COLO668 (cell line): ENCODE measurements at regions not wholly inside any gene's neighbourhood (a gene's known extent, or its start where the extent isn't known, plus 50 kb on each side); places are given as distances from the start of the nearest gene placed in this dataset.

Source experiments
- DNase-seq: peaks from one replicate; lab custom pipeline; 2025; ENCODE audit not compliant: unreplicated experiment; lab: John Stamatoyannopoulos, UW

DNA sequence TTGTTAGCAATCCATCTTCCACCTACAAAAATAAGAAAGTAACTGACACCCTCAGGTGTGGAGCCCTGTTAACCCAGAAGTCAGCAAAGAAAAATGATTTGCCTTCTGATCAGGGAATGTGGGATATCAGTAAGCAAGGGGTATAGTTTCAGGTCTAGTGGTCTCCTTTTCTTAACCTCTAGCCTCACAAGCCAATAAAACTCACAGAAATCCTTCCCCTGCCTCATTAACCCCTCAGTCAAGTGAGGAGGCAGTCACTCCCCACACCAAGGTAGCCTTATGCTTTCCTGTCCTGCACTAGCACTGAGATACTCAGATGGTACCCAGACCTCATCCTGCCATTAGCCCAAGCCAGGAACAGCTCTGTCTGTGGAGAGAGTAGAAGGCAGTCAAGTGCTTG is 103.4 kb upstream of the VASH1 start:
- no peak for DNase-seq

DNA sequence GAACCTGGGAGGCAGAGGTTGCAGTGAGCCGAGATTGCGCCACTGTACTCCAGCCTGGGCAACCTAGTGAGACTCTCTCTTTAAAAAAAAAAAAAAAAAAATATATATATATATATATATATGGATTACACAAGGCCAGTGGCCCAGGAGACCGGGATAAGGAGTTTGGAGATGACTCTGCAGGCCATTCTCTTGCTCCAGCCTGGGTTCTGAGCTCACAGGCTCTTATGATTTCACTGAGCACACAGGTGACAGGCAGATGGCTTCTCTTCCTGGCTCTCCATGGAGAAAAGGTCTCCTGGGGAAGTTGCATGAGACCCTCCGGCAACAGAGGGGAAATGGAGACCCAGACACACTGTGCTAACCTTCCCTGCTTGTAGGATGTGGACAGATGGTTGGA is 98.7 kb upstream of the VASH1 start:
- DNase-seq, result no peak

DNA sequence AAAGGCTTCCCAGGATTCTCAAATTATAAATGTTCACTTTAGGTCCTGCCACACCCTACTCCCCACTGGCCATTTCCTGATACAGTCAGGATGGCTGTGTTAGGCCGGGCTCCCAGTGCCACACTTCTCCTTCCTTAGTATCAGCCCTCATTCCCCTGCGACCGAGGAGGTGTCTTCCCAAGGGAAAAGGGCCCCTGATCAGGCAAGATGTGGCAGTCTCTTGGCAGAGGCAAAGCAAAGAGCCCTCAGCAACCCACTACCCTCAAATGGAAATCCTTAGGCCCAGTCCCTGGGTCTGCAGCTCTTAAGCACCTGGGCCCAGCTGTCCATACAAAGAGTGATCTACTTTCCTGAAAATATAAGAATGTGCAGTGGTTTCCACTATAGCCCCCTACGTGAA is 96.5 kb upstream of the VASH1 start:
- no peak for DNase-seq

DNA sequence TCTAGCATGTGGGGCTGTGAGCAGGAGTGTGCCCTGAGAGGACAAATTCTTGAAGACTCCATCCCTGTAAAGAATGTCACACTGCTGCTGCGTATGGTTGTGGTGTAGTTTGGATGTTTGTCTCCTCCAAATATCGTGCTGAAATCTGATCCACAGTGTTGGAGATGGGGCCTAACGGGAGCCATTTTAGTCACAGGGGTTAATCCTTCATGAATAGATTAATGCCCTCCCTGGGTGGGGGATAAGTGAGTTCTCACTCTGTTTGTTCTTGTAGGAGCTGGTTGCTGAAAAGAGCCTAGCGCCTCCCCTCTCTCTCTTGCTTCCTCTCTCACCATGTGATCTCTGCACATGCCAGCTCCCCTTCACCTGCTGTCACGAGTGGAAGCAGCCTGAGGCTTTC is 94.5 kb upstream of the VASH1 start:
- DNase-seq, result no peak

DNA sequence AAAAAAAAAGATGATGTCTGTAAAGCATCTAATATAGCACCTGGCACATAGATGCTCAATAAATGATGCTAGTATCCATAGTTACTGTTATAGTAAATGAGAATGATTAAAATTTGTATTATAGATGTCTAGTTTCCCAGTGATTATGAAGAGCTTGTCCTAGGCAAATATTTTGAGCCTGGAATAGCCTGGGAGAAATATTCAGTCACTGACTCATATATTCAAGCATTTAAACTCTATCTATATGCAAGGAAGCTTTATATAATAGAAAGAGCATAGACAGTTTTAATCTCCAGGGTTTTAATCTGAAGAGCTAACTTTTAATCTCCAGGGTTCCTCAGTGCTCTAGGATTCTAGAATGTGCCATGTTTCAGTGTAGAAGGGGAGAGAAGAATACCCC is 91.5 kb upstream of the VASH1 start:
- DNase-seq, result no peak

DNA sequence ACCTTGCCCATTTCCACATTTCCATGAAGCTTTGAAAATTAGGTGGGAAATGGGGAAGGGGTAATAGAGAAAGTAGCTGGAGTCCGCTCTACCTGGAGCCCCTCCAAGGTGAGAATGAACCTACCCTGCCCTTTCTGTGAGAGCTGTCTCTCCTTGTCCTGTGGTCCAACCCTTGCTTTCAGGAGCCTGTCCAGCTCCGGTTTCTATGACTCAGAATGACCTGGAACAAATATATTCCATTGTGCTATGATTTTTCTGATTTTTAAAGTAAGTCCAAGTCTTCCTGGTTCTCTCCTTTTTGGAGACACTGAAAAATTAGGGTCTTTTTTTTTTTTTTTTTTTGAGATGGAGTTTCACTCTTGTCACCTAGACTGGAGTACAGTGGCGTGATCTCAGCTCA is 89.1 kb upstream of the VASH1 start:
- DNase-seq, result no peak

DNA sequence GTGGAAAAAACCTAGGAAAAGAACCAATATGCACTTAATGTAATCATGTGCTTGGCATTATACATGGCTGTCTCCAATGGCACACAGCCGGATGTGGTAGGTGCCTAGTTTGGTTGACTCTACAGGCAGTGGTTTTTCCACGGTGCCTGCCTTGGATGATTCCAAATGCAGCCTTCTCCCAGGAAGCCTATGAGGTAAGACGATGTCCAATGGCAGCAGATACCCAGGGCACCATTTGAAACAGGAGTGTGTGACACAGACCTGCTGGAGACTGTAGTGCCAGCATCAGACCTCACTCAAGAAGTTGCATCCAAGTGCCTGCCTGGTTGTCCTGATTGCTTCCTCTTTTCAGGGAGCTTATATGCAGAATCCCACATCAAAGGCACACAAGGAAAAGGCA is 88.0 kb upstream of the VASH1 start:
- DNase-seq, result no peak

DNA sequence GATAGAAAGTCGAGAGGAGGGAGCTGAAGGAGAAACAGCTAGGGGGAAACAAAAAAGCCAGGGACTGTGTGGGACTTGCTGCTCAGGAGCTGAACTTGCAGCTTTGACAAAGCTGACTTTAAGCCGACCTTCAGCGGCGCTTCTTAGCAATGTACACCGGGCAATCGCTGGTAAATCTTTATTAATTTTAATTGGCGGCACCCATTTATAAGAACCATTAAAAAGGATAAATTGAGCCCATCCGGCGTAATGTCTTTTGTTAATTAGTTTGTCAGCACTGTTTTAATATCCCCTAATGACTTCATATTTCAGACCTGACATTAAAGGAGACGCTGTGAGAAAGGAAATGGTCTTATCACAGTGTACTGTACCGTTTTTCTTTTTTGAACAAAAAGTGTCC is 86.2 kb upstream of the VASH1 start:
- DNase-seq, result no peak

DNA sequence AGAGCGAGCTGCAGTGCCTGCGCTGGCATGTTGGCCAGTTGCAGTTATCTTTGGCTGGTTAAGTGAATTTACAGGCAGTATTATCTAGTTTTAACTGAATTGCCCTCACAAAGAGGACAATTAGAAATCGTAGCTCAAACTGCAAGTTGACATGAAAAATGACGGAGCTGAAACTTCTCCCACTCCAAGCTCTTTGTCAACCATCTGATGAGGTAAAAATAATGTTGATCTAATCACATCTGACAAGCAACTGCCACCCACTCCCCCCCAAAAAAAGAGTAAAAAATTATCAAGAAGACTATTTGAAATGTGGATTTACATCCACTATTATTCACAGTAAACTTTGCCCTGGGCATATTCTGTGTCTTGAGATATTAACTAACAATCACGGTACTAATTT is 84.7 kb upstream of the VASH1 start:
- no peak for DNase-seq

DNA sequence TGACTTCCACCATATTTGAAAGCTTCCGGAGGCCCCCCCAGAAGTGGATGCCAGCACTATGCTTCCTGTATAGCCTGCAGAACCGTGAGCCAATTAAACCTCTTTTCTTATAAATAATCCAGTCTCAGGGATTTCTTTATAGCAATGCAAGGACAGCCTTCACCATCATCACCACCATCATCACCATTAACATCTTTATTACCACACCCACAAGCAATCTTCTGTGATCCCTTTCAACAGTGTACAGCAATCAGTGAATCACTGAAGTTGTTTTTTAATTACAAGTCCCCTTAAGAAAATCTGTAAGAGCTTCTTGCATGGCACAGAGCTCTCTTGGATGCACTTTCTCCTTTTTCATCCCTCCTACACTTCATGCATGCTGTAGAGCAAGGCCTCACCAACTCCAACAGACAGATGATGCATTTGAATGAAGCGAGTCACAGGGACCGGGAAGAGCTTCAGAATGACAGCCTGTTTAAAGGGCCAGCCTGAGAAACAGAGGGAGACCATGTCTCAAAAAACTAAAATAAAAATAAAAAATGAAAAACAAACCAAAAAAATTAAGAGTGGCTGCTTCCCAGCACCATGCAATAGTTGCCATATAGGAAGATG is 83.6 kb upstream of the VASH1 start:
- no peak for DNase-seq

DNA sequence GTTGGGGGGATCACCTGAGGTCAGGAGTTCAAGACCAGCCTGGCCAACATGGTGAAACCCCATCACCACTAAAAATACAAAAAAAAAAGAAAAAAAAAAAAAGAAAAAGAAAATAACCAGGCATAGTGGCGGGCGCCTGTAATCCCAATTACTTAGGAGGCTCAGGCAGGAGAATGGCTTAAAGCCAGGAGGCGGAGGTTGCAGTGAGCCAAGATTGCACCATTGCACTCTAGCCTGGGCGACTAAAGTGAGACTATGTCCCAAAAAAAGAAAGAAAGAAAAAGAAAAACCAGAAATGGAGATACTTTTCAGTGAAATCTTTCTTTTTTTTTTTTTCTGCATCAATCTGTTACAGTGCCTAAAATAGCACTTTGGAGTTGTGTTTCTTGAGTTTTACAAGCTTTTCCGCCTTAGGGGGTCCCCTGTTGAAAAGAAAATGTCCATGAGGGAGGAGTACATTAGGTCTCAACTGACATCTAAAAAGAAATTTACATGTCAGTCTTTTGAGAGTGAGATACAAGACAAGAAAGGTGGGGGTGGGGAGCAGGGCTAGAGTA is 82.9 kb upstream of the VASH1 start:
- DNase-seq, result no peak

DNA sequence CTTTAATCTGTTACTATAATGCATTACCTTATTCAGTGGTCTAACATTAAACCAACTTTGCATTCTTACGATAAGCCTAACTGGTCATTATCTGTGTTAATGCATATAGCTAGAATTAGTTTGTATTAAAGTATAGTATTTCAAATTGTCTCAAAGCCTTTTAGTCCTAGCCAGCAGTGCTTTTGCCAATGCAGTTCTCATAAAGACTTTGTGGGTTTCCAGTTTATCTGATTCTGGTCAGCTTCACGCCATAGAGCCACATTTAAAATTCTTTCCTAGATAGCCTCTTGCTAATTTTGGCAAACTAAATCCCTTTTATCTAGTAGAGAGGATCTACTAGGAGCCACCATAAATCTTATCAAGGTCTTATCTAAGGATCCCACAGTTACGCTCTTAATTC is 78.9 kb upstream of the VASH1 start:
- no peak for DNase-seq

DNA sequence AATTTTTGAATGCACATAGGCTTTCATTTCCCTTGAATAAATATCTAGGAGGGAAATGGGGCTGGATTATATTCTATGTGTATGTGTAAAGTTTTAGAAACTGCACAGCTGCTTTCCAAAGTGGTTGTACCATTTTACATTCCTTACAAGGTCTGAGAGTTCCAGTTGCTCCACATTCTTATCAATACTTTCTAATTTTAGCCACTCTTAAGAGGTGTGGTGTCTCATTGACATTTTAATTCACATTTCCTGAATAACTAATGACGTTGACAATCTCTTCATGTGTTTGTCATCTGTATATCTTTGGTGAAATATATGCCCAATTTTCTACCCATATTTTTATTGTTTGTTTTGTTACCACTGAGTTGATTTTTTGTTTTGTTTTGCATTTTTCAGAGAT is 74.6 kb upstream of the VASH1 start:
- no peak for DNase-seq

DNA sequence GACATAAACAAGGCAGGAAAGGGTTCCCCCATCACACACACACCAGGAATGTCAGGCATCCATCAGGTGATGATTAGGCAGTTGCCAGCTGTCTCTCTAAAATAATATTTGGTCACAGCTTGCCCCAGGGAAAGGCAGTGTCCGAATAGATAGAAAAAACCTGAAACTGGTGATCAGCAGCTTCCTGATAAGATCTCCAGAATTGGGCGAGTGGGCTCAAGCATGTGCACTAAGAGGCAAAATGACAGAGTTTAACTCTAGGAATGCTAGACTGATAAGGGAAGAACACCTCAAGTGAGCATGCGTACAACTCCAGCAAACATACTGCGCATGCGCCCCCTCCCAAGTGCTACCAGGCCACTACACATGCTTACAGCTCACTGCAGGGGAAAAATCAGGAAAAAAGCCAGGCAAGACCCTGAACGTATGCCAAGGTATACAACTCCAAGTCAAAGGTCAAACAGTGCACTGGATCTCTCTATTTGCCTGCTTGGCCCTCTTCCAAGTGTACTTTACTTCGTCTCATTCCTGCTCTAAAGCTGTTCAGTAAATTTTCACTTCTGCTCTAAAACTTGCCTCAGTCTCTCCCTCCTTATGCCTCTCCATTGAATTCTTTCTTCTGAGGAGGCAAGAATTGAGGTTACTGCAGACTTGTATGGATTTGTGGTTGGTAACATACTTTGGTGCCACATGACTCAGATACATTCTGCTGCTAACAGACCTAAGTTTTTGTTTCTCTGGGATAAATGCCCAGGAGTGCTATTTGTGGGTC is 73.5 kb upstream of the VASH1 start:
- DNase-seq, result peak; percentile 89

DNA sequence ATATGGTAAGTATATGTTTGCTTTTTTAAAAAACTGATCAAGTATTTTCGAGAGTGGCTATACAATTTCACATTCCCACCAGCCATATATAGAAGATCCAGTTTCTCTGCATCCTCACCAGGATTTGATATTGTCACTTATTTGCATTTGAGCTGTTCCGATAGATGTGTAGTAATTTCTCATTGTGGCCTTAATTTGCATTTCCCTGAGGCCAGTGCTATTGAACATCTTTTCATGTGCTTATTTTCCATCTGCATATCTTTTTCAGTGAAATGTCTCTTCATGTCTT is 72.9 kb upstream of the VASH1 start:
- no peak for DNase-seq

DNA sequence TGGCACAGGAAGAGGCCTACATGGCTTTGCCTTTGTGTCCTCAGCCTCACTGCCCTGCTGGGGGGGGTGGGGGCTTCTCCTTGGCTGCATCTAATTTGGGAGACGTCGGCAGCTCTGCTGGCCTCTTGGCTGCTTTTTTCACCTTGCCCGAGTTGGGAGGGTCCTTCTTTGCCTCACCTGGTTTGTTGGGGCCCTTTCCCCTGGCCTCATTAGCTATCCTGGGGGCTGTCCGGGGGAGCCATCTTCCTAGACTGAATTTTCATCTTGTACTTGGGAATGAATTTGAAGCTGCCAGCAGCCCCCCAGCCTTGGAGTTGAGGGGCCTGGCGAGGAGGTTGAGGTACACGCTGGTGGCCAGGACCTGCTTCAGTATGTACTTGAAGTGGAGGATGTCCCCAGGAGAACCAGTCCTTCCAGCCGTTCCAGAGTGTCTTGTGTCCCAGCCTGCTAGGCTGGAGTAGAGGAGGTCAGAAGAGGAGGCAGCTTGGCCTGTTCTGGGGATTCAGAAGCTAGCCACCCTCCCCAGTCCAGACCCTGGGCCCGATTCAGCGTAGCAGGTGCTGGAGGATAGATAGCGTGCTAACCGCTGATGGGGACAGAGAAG is 70.7 kb upstream of the VASH1 start:
- DNase-seq, result no peak

DNA sequence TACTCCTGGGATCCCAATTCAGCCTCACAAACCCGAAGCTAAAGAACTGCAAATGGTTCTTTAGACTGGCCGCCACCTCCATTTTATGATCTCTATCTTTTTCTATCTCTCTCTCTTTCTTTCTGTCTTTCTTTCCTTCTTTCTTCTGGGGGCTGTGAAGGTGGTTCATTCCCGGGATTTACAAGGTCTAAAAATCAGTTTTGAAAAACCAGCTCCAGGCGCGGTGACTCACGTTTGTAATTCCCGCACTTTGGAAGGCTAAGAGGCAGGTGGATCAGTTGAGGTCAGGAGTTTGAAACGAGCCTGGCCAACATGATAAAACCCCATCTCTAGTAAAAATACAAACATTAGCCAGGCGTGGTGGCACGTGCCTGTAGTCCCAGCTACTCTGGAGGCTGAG is 67.2 kb upstream of the VASH1 start:
- no peak for DNase-seq

DNA sequence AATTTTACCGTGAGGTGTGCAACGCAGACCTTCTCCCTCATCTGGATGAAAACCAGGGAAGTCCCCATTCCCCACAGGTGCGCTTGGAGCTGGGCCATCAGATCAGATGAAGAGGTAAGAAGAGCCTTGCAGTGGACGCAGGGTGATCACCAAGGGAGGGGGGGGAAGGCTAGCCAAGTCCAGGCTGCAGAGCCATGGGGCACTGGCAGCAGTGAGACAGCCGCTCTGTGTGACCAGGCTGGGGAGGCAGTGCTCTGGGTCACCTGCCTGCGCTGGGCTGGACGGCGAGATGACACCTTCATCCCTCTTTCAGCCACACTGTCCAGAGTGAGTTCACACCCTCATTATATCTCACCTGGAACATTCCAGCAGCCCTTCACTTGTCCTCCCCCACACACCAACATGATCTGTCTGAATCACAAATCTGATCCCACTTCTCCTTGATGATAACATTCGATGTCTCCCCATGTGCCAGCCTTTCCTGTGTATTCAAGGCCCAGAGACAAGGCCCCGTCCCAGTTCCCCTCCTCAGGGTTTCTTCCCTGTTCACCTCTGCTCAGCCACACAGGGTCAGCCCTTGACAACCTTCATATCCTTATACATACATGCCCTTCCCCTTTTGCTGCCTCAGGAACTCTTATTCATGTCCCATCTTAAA is 65.9 kb upstream of the VASH1 start:
- no peak for DNase-seq

DNA sequence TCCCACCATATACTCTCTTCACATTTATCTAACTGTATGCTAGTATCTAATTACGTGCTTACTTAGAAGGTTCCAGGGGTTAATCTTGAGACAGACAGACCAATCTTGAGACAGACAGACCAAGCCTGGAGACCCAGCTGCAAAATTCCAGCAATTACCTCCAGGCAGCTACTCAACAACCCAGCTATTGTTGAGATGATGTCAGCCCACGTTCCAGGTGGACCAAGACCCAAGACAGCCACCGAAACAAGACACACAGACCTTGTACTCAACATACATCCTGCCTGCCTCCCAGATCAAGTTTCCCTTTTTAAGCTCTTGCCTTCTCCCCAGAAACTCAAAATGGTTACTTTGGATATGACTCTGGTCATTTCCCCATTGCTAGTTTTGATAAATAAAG is 64.9 kb upstream of the VASH1 start:
- no peak for DNase-seq

DNA sequence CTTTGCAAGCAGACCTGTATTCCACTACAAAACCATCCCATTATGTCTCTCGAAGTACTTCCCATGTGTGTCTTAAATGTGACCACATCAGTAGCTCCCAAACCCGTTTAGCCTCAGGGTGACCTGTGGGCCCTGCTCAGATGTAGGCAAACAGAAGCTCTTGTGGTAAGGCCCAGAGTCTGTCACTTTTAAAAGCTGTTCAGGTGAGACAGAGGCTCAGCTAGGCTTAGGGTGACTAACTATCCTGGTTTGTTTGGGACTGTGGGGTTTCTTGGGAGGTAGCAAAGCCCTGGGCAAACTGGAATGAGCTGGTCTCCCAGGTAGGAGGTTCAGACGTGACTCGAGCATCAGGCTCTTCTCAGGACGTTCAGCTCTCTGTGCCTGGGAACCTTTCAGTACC is 64.5 kb upstream of the VASH1 start:
- no peak for DNase-seq

DNA sequence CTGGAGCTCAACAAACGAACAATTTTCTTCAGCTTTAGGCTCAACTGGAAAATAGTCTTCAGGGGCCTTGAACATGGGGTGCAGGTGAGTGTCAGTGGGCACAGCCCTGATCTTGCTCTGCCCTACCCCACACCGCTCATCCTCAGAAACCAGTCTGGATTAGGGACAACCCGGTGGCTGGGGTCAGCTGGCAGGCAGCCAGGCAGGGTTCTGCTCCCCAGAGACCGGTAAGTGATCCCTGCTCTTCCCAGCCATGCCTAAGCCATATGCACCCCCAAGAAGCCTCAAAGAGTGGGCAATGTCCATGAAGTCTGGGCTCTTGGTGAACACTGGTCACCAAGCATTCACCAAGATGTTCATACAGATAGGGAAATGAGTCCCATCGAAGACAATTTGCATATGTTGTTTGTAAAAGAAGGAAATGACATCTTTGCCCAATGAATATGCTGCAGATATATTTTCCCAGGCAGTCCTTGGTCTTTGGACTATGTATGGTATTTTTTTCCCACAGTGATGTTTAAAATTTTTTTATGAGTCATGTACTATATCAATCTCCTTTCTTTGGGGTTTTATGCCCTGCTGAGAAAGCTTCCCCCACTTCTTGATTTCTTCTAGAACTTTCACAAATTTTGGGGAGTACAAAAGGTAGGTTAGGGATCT is 63.9 kb upstream of the VASH1 start:
- DNase-seq, result no peak

DNA sequence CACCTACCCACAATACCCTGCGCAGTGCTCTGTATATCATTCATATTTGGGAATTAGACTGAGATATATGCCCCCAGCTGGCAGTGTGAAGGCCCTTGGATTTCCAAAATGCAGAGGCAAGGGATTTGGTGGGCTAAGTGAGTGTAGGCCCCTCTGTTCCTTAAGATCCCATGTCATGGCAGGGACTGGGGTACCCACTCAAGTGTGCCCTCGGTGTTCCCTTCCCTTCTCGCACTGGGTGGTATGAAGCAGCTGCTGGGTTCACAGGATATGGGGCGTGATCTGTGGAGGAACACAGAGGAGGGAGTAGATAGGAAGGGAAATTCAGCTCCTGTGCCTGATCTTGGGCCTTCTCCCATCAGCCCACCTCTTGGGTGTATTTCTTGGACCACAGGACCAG is 63.1 kb upstream of the VASH1 start:
- no peak for DNase-seq
